Peyer's patch (tissue), 4 donors: ENCODE measurements at regions not wholly inside any gene's neighbourhood (a gene's known extent, or its start where the extent isn't known, plus 50 kb on each side); places are given as distances from the start of the nearest gene placed in this dataset.
A peak's percentile ranks its signal among the peaks of the same experiment; 100 is the strongest.

ENCODE experiments used
- DNase-seq, 3 donors: peaks; one replicate each; pipeline ENCODE4 v3.0.0-alpha.2; 2017 to 2019
- H3K27ac ChIP-seq, 4 donors: fragments of 200-600 bp; sonication (generic); one replicate each; pipeline ENCODE4 v1.5.1; 2016 to 2019
- H3K27me3 ChIP-seq, 2 donors: fragments of 200-600 bp; sonication (generic); one replicate each; pipeline ENCODE4 v1.5.1; 2019
- H3K36me3 ChIP-seq, 3 donors: fragments of 200-600 bp; sonication (generic); one replicate each; pipeline ENCODE4 v1.5.1; 2016 to 2019
- H3K4me1 ChIP-seq, 4 donors: fragments of 200-600 bp; sonication (generic); one replicate each; pipeline ENCODE4 v1.5.1; 2016 to 2019
- H3K4me3 ChIP-seq, 4 donors: fragments of 200-600 bp; sonication (generic); 1 replicate in 3 of 4; 2 replicates in 1 of 4; pipeline ENCODE4 v1.5.1; 2016 to 2019; ENCODE audit warnings: mild to moderate bottlenecking in 1 of 4
- H3K9me3 ChIP-seq, 4 donors: fragments of 200-600 bp; sonication (generic); one replicate each; pipeline ENCODE4 v1.5.1; 2016 to 2019; ENCODE audit warnings: mild to moderate bottlenecking in 1 of 4
- CTCF ChIP-seq, 6 experiments: fragments of 450-650 bp in 4 of 6; fragments of 200-600 bp in 2 of 6; sonication (generic) in 1 of 6; IDR thresholded peaks; one replicate each; pipeline ENCODE4 v1.5.1; 2017 to 2019; ENCODE audit warnings: antibody characterized with exemption in 6 of 6, mild to moderate bottlenecking in 3 of 6, moderate library complexity in 1 of 6
- POLR2A ChIP-seq, 2 donors: fragments of 450-650 bp; IDR thresholded peaks; one replicate each; pipeline ENCODE4 v1.5.1; 2017; ENCODE audit warnings: antibody characterized with exemption in 2 of 2, mild to moderate bottlenecking in 2 of 2, moderate library complexity in 2 of 2

GRCh38 chr6:4606016-4606415, 170.2 kb upstream of the CDYL start:
- TF ChIP-seq CTCF (IDR thresholded peaks at IDR 0.05) (no peak), POLR2A (IDR thresholded peaks at IDR 0.05) (no peak)
- Histone ChIP-seq H3K9me3 (no peaks in the 10 kb centered on the region), H3K27ac (no peak overlapping the region), H3K4me1 (no peaks in the 10 kb centered on the region), H3K36me3 (no peaks in the 10 kb centered on the region), H3K27me3 (no peaks in the 10 kb centered on the region), H3K4me3 (no peak overlapping the region)
- no peak for DNase-seq

- DNase-seq: no peak
- no peaks in the 10 kb centered on the region for H3K4me1 ChIP-seq
Measured at GRCh38 chr6:4603856-4604369, 172.3 kb upstream of the CDYL start.

GRCh38 chr6:4603291-4603690, 172.9 kb upstream of the CDYL start:
- Histone ChIP-seq H3K9me3 (no peaks in the 10 kb centered on the region), H3K4me1 (no peaks in the 10 kb centered on the region), H3K27me3 (no peaks in the 10 kb centered on the region), H3K27ac (no peak overlapping the region), H3K36me3 (no peaks in the 10 kb centered on the region), H3K4me3 (no peak overlapping the region)
- peak in 2 of 3 donors; percentile 19 to 59 for DNase-seq
- TF ChIP-seq POLR2A (IDR thresholded peaks at IDR 0.05) (no peak), CTCF (IDR thresholded peaks at IDR 0.05) (no peak)

More at GRCh38 chr6:4603856-4604369, 172.3 kb upstream of the CDYL start:
- no peaks in the 10 kb centered on the region for H3K9me3 ChIP-seq
- no peak overlapping the region for H3K27ac ChIP-seq
- H3K4me3 ChIP-seq: no peak overlapping the region
- H3K36me3 ChIP-seq: no peaks in the 10 kb centered on the region
- no peaks in the 10 kb centered on the region for H3K27me3 ChIP-seq
- TF ChIP-seq POLR2A (IDR thresholded peaks at IDR 0.05) (no peak), CTCF (IDR thresholded peaks at IDR 0.05) (no peak)

GRCh38 chr6:4599924-4600323, 176.3 kb upstream of the CDYL start:
- Histone ChIP-seq H3K36me3 (no peaks in the 10 kb centered on the region), H3K27ac (no peak overlapping the region), H3K4me1 (no peaks in the 10 kb centered on the region), H3K27me3 (no peaks in the 10 kb centered on the region), H3K9me3 (no peaks in the 10 kb centered on the region), H3K4me3 (no peak overlapping the region)
- DNase-seq: no peak
- TF ChIP-seq CTCF (IDR thresholded peaks at IDR 0.05) (no peak), POLR2A (IDR thresholded peaks at IDR 0.05) (no peak)

- Histone ChIP-seq H3K4me3 (no peak overlapping the region), H3K27me3 (no peaks in the 10 kb centered on the region), H3K27ac (no peak overlapping the region), H3K36me3 (no peaks in the 10 kb centered on the region), H3K9me3 (no peaks in the 10 kb centered on the region), H3K4me1 (no peaks in the 10 kb centered on the region)
- no peak for DNase-seq
- TF ChIP-seq CTCF (IDR thresholded peaks at IDR 0.05): no peak
- TF ChIP-seq POLR2A (IDR thresholded peaks at IDR 0.05): no peak
Measured at GRCh38 chr6:4598384-4598995, 177.7 kb upstream of the CDYL start.
